ENCODE measurements at regions not wholly inside any gene's neighbourhood (a gene's known extent, or its start where the extent isn't known, plus 50 kb on each side); places are given as distances from the start of the nearest gene placed in this dataset.

- H3K4me3 ChIP-seq (ENCODE audit: insufficient read length, low read depth): no peak overlapping the region
- H3K36me3 ChIP-seq (ENCODE audit: insufficient read depth, insufficient read length, low read length): no peaks in the 10 kb centered on the region
- TF ChIP-seq ZNF274 (IDR thresholded peaks at IDR 0.05; ENCODE audit: low read depth, low read length): no peak
- no peak for TF ChIP-seq SUZ12 (IDR thresholded peaks at IDR 0.05; ENCODE audit: extremely low read depth, insufficient read depth, insufficient read length)
- no peak for TF ChIP-seq YY1 (IDR thresholded peaks at IDR 0.05; ENCODE audit: insufficient read depth, insufficient read length)
- no peak overlapping the region for H3K9ac ChIP-seq (ENCODE audit: insufficient read length, low read depth)
- H3K27me3 ChIP-seq (ENCODE audit: insufficient read depth, insufficient read length): no peaks in the 10 kb centered on the region
- no peak for DNase-seq (ENCODE audit: low read depth, low spot score)
- H3K4me1 ChIP-seq (ENCODE audit: insufficient read depth, insufficient read length): no peaks in the 10 kb centered on the region
- no peaks in the 10 kb centered on the region for H3K9me3 ChIP-seq (ENCODE audit: insufficient read depth, low read length)
Observed at GRCh38 chr13:65551208-65551607, 1678.9 kb downstream of the PCDH9 start.

GRCh38 chr13:65540175-65540574 is 1690.0 kb downstream of the PCDH9 start:
- DNase-seq (ENCODE audit: low read depth, low spot score): no peak
- Histone ChIP-seq H3K36me3 (ENCODE audit: insufficient read depth, insufficient read length, low read length) (no peaks in the 10 kb centered on the region), H3K27me3 (ENCODE audit: insufficient read depth, insufficient read length) (no peaks in the 10 kb centered on the region), H3K4me3 (ENCODE audit: insufficient read length, low read depth) (no peak overlapping the region), H3K4me1 (ENCODE audit: insufficient read depth, insufficient read length) (no peaks in the 10 kb centered on the region), H3K9me3 (ENCODE audit: insufficient read depth, low read length) (no peaks in the 10 kb centered on the region), H3K9ac (ENCODE audit: insufficient read length, low read depth) (no peak overlapping the region)
- TF ChIP-seq SUZ12 (IDR thresholded peaks at IDR 0.05; ENCODE audit: extremely low read depth, insufficient read depth, insufficient read length) (no peak), ZNF274 (IDR thresholded peaks at IDR 0.05; ENCODE audit: low read depth, low read length) (no peak), YY1 (IDR thresholded peaks at IDR 0.05; ENCODE audit: insufficient read depth, insufficient read length) (no peak)

GRCh38 chr13:65535370-65535769 is 1694.8 kb downstream of the PCDH9 start:
- TF ChIP-seq ZNF274 (IDR thresholded peaks at IDR 0.05; ENCODE audit: low read depth, low read length) (no peak), YY1 (IDR thresholded peaks at IDR 0.05; ENCODE audit: insufficient read depth, insufficient read length) (no peak), SUZ12 (IDR thresholded peaks at IDR 0.05; ENCODE audit: extremely low read depth, insufficient read depth, insufficient read length) (no peak)

GRCh38 chr13:65532231-65532630 is 1697.9 kb downstream of the PCDH9 start:
- no peak for DNase-seq (ENCODE audit: low read depth, low spot score)
- H3K4me1 ChIP-seq (ENCODE audit: insufficient read depth, insufficient read length): no peaks in the 10 kb centered on the region
- H3K9me3 ChIP-seq (ENCODE audit: insufficient read depth, low read length): no peaks in the 10 kb centered on the region
- no peaks in the 10 kb centered on the region for H3K27me3 ChIP-seq (ENCODE audit: insufficient read depth, insufficient read length)
- no peak overlapping the region for H3K4me3 ChIP-seq (ENCODE audit: insufficient read length, low read depth)
- TF ChIP-seq YY1 (IDR thresholded peaks at IDR 0.05; ENCODE audit: insufficient read depth, insufficient read length) (no peak), ZNF274 (IDR thresholded peaks at IDR 0.05; ENCODE audit: low read depth, low read length) (no peak), SUZ12 (IDR thresholded peaks at IDR 0.05; ENCODE audit: extremely low read depth, insufficient read depth, insufficient read length) (no peak)
- H3K9ac ChIP-seq (ENCODE audit: insufficient read length, low read depth): no peak overlapping the region
- no peaks in the 10 kb centered on the region for H3K36me3 ChIP-seq (ENCODE audit: insufficient read depth, insufficient read length, low read length)

More at GRCh38 chr13:65535370-65535769, 1694.8 kb downstream of the PCDH9 start:
- Histone ChIP-seq H3K4me3 (ENCODE audit: insufficient read length, low read depth) (no peak overlapping the region), H3K36me3 (ENCODE audit: insufficient read depth, insufficient read length, low read length) (no peaks in the 10 kb centered on the region), H3K9me3 (ENCODE audit: insufficient read depth, low read length) (no peaks in the 10 kb centered on the region), H3K27me3 (ENCODE audit: insufficient read depth, insufficient read length) (no peaks in the 10 kb centered on the region), H3K4me1 (ENCODE audit: insufficient read depth, insufficient read length) (no peaks in the 10 kb centered on the region), H3K9ac (ENCODE audit: insufficient read length, low read depth) (no peak overlapping the region)
- DNase-seq (ENCODE audit: low read depth, low spot score): no peak

- no peak overlapping the region for H3K4me3 ChIP-seq (ENCODE audit: insufficient read length, low read depth)
Observed at GRCh38 chr13:65530688-65531087, 1699.4 kb downstream of the PCDH9 start.

GRCh38 chr13:65529541-65529940 is 1700.6 kb downstream of the PCDH9 start:
- no peak overlapping the region for H3K4me3 ChIP-seq (ENCODE audit: insufficient read length, low read depth)
- no peak for DNase-seq (ENCODE audit: low read depth, low spot score)
- no peaks in the 10 kb centered on the region for H3K27me3 ChIP-seq (ENCODE audit: insufficient read depth, insufficient read length)
- TF ChIP-seq ZNF274 (IDR thresholded peaks at IDR 0.05; ENCODE audit: low read depth, low read length) (no peak), SUZ12 (IDR thresholded peaks at IDR 0.05; ENCODE audit: extremely low read depth, insufficient read depth, insufficient read length) (no peak), YY1 (IDR thresholded peaks at IDR 0.05; ENCODE audit: insufficient read depth, insufficient read length) (no peak)
- no peaks in the 10 kb centered on the region for H3K9me3 ChIP-seq (ENCODE audit: insufficient read depth, low read length)
- no peak overlapping the region for H3K9ac ChIP-seq (ENCODE audit: insufficient read length, low read depth)
- H3K36me3 ChIP-seq (ENCODE audit: insufficient read depth, insufficient read length, low read length): no peaks in the 10 kb centered on the region
- H3K4me1 ChIP-seq (ENCODE audit: insufficient read depth, insufficient read length): no peaks in the 10 kb centered on the region

More at GRCh38 chr13:65530688-65531087, 1699.4 kb downstream of the PCDH9 start:
- H3K4me1 ChIP-seq (ENCODE audit: insufficient read depth, insufficient read length): no peaks in the 10 kb centered on the region
- no peak for DNase-seq (ENCODE audit: low read depth, low spot score)
- no peak for TF ChIP-seq YY1 (IDR thresholded peaks at IDR 0.05; ENCODE audit: insufficient read depth, insufficient read length)
- no peak for TF ChIP-seq ZNF274 (IDR thresholded peaks at IDR 0.05; ENCODE audit: low read depth, low read length)
- no peak for TF ChIP-seq SUZ12 (IDR thresholded peaks at IDR 0.05; ENCODE audit: extremely low read depth, insufficient read depth, insufficient read length)
- no peaks in the 10 kb centered on the region for H3K9me3 ChIP-seq (ENCODE audit: insufficient read depth, low read length)
- H3K36me3 ChIP-seq (ENCODE audit: insufficient read depth, insufficient read length, low read length): no peaks in the 10 kb centered on the region
- no peak overlapping the region for H3K9ac ChIP-seq (ENCODE audit: insufficient read length, low read depth)
- no peaks in the 10 kb centered on the region for H3K27me3 ChIP-seq (ENCODE audit: insufficient read depth, insufficient read length)

- Histone ChIP-seq H3K9ac (ENCODE audit: insufficient read length, low read depth) (no peak overlapping the region), H3K4me1 (ENCODE audit: insufficient read depth, insufficient read length) (no peaks in the 10 kb centered on the region), H3K36me3 (ENCODE audit: insufficient read depth, insufficient read length, low read length) (no peaks in the 10 kb centered on the region), H3K4me3 (ENCODE audit: insufficient read length, low read depth) (no peak overlapping the region), H3K9me3 (ENCODE audit: insufficient read depth, low read length) (no peaks in the 10 kb centered on the region), H3K27me3 (ENCODE audit: insufficient read depth, insufficient read length) (no peaks in the 10 kb centered on the region)
- no peak for DNase-seq (ENCODE audit: low read depth, low spot score)
- no peak for TF ChIP-seq YY1 (IDR thresholded peaks at IDR 0.05; ENCODE audit: insufficient read depth, insufficient read length)
- TF ChIP-seq ZNF274 (IDR thresholded peaks at IDR 0.05; ENCODE audit: low read depth, low read length): no peak
- TF ChIP-seq SUZ12 (IDR thresholded peaks at IDR 0.05; ENCODE audit: extremely low read depth, insufficient read depth, insufficient read length): no peak
Observed at GRCh38 chr13:65508745-65509144, 1721.4 kb downstream of the PCDH9 start.
